Endodermal cell (in vitro differentiated cells): ENCODE measurements at regions not wholly inside any gene's neighbourhood (a gene's known extent, or its start where the extent isn't known, plus 50 kb on each side); places are given as distances from the start of the nearest gene placed in this dataset.

ENCODE experiments used
- DNase-seq: peaks from one replicate; pipeline ENCODE4 v3.0.0-alpha.2; 2017
- H3K27ac ChIP-seq: 2 replicates; pipeline ENCODE4 v1.5.1; 2013; ENCODE audit warnings: mild to moderate bottlenecking, low read depth, low read length, moderate library complexity
- H3K27me3 ChIP-seq: 2 replicates; pipeline ENCODE4 v1.6.1; 2013; ENCODE audit warnings: mild to moderate bottlenecking, low read length, moderate library complexity; ENCODE audit not compliant: insufficient read depth, control insufficient read depth, poor library complexity, severe bottlenecking
- H3K36me3 ChIP-seq: 2 replicates; pipeline ENCODE4 v1.7.0; 2013; ENCODE audit warnings: mild to moderate bottlenecking, low read length, moderate library complexity; ENCODE audit not compliant: control insufficient read depth, insufficient read depth
- H3K4me1 ChIP-seq: one replicate; pipeline ENCODE4 v1.7.0; 2013; ENCODE audit warnings: low read length; ENCODE audit not compliant: control insufficient read depth, insufficient read depth
- H3K4me3 ChIP-seq: 2 replicates; pipeline ENCODE4 v1.5.1; 2013; ENCODE audit warnings: mild to moderate bottlenecking, low read length, moderate library complexity
- H3K9ac ChIP-seq: 2 replicates; pipeline ENCODE4 v1.6.1; 2013; ENCODE audit warnings: mild to moderate bottlenecking, low read length, moderate library complexity; ENCODE audit not compliant: poor library complexity, severe bottlenecking; ENCODE audit errors: extremely low read depth
- H3K9me3 ChIP-seq: 2 replicates; pipeline ENCODE4 v1.6.1; 2013; ENCODE audit warnings: mild to moderate bottlenecking, low read length, moderate library complexity; ENCODE audit not compliant: control insufficient read depth
- H3K27ac Mint-ChIP-seq: 2 replicates; pipeline ENCODE4 v1.8.0; 2020; ENCODE audit warnings: mixed read lengths
- H3K27me3 Mint-ChIP-seq: 2 replicates; pipeline ENCODE4 v1.8.0; 2021; ENCODE audit warnings: mild to moderate bottlenecking, mixed read lengths; ENCODE audit not compliant: insufficient read depth
- H3K36me3 Mint-ChIP-seq: 2 replicates; pipeline ENCODE4 v1.8.0; 2020; ENCODE audit warnings: low read depth, mixed read lengths
- H3K4me1 Mint-ChIP-seq: 2 replicates; pipeline ENCODE4 v1.8.0; 2020; ENCODE audit warnings: mixed read lengths
- H3K4me3 Mint-ChIP-seq: 2 replicates; pipeline ENCODE4 v1.8.0; 2020; ENCODE audit warnings: mild to moderate bottlenecking, moderate library complexity, mixed read lengths
- H3K9me3 Mint-ChIP-seq: 2 replicates; pipeline ENCODE4 v1.8.0; 2020; ENCODE audit warnings: mild to moderate bottlenecking, mixed read lengths
- WGBS, 2 experiments: methylation state at CpG; one replicate each; pipeline versions ENCODE4 v1.1.5 to v1.1.7; 2013; ENCODE audit warnings: missing lambda C conversion rate in 2 of 2, mixed read lengths in 1 of 2; ENCODE audit not compliant: insufficient coverage in 1 of 2, insufficient read length in 1 of 2; 5-methylcytosine and 5-hydroxymethylcytosine counted together
- TF ChIP-seq, protein P1 (sequence below): fragments of 200-600 bp; sonication (generic); conservative IDR thresholded peaks from 2 replicates; pipeline ENCODE4 v1.5.0; 2021; ENCODE audit warnings: antibody characterized with exemption, mild to moderate bottlenecking

DNA sequence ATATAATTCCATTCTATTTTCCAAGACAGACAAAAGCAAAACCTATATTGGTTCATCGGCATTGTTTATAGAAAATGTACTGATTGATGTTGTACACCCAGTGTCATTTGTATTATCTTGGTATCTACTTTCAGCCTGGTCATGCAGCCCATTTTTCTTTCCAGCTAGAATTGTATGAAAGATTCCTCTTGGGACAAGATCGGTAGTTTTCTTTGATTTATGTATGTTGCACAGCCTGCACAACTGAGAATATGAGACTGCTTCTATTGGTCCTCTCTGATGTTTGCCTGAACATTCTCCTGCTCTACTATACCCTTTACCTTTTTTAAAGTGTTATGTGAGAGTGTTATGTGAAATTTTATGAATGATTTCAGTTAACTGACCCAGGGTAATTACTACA, 487.7 kb upstream of the PRR20A start:
- Histone ChIP-seq H3K36me3 (no peaks in the 10 kb centered on the region), H3K27me3 (no peaks in the 10 kb centered on the region), H3K9ac (no peak overlapping the region), H3K9me3 (no peaks in the 10 kb centered on the region), H3K4me3 (no peak overlapping the region), H3K27ac (no peak overlapping the region), H3K4me1 (no peaks in the 10 kb centered on the region)
- TF ChIP-seq, protein P1, sequence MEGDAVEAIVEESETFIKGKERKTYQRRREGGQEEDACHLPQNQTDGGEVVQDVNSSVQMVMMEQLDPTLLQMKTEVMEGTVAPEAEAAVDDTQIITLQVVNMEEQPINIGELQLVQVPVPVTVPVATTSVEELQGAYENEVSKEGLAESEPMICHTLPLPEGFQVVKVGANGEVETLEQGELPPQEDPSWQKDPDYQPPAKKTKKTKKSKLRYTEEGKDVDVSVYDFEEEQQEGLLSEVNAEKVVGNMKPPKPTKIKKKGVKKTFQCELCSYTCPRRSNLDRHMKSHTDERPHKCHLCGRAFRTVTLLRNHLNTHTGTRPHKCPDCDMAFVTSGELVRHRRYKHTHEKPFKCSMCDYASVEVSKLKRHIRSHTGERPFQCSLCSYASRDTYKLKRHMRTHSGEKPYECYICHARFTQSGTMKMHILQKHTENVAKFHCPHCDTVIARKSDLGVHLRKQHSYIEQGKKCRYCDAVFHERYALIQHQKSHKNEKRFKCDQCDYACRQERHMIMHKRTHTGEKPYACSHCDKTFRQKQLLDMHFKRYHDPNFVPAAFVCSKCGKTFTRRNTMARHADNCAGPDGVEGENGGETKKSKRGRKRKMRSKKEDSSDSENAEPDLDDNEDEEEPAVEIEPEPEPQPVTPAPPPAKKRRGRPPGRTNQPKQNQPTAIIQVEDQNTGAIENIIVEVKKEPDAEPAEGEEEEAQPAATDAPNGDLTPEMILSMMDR, result no peak
- Mint-ChIP-seq H3K27ac (no peak overlapping the region), H3K4me3 (no peak overlapping the region), H3K36me3 (peaks cover 4% of the 10 kb centered on the region), H3K4me1 (no peaks in the 10 kb centered on the region), H3K27me3 (no peaks in the 10 kb centered on the region), H3K9me3 (peaks cover 10% of the 10 kb centered on the region)
- DNase-seq, result no peak
- WGBS, 2 experiments, result 88 to 92% methylated on average over 1 to 2 of the region's 2 CpGs

DNA sequence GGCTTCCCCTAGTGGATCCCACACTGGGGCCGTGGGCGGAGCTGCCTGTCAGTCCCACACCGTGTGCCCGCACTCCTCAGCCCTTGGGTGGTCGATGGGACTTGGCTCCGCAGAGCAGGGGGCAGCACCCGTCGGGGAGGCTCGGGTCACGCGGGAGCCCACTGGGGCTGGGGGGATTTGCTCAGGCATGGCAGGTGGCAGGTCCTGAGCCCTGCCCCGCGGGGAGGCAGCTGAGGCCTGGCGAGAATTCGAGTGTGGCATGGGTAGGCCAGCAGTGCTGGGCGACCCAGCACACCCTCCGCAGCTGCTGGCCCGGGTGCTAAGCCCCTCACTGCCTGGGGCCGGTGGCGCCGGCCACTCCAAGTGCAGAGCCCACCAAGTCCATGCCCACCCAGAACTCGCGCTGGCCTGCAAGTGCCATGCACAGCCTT, 481.7 kb upstream of the PRR20A start:
- DNase-seq, result no peak
- Histone ChIP-seq H3K27ac (no peak overlapping the region), H3K36me3 (no peaks in the 10 kb centered on the region), H3K9me3 (peaks cover 8% of the 10 kb centered on the region), H3K4me1 (no peaks in the 10 kb centered on the region), H3K9ac (no peak overlapping the region), H3K27me3 (no peaks in the 10 kb centered on the region), H3K4me3 (no peak overlapping the region)
- no peak overlapping the region for H3K4me3 Mint-ChIP-seq
- H3K27ac Mint-ChIP-seq, result no peak overlapping the region
- peaks cover 38% of the 10 kb centered on the region for H3K9me3 Mint-ChIP-seq
- H3K27me3 Mint-ChIP-seq, result no peaks in the 10 kb centered on the region
- TF ChIP-seq, protein P1, result no peak
- H3K36me3 Mint-ChIP-seq, result peaks cover 23% of the 10 kb centered on the region
- 90 to 96% methylated on average over 2 to 23 of the region's 23 CpGs for WGBS, 2 experiments
- no peaks in the 10 kb centered on the region for H3K4me1 Mint-ChIP-seq

- TF ChIP-seq, protein P1, result no peak
- H3K4me3 ChIP-seq, result no peak overlapping the region
- DNase-seq, result no peak
- Mint-ChIP-seq H3K27ac (no peak overlapping the region), H3K27me3 (no peaks in the 10 kb centered on the region), H3K36me3 (peaks cover 2% of the 10 kb centered on the region), H3K4me1 (no peaks in the 10 kb centered on the region), H3K9me3 (no peaks in the 10 kb centered on the region), H3K4me3 (no peak overlapping the region)
- H3K27me3 ChIP-seq, result no peaks in the 10 kb centered on the region
- no peaks in the 10 kb centered on the region for H3K9me3 ChIP-seq
- WGBS, 2 experiments, result 88 to 92% methylated on average over 2 of the region's 2 CpGs
- H3K9ac ChIP-seq, result no peak overlapping the region
- H3K4me1 ChIP-seq, result no peaks in the 10 kb centered on the region
- no peaks in the 10 kb centered on the region for H3K36me3 ChIP-seq
- no peak overlapping the region for H3K27ac ChIP-seq
Observed at GRCh38 chr13:56670563-56670962, 470.2 kb upstream of the PRR20A start.
